GM12865 (cell line): ENCODE measurements at regions not wholly inside any gene's neighbourhood (a gene's known extent, or its start where the extent isn't known, plus 50 kb on each side); places are given as distances from the start of the nearest gene placed in this dataset.

Experiments
- DNase-seq: peaks from one replicate; pipeline ENCODE4 v3.0.0; 2010; ENCODE audit warnings: low read depth
- H3K4me3 ChIP-seq: 2 replicates; pipeline ENCODE4 v1.5.1; 2011; ENCODE audit warnings: mild to moderate bottlenecking, low read depth, low read length, control low read depth
- CTCF ChIP-seq: IDR thresholded peaks from 2 replicates; pipeline ENCODE4 v1.5.1; 2011; ENCODE audit warnings: low read length, control low read depth, low read depth, inconsistent platforms; ENCODE audit not compliant: insufficient read depth; ENCODE audit errors: missing control alignments

GRCh38 chr7:17078298-17078697, 196.5 kb upstream of the AGR3 start:
- no peak overlapping the region for H3K4me3 ChIP-seq
- DNase-seq: no peak
- no peak for TF ChIP-seq CTCF

GRCh38 chr7:17083392-17084165, 201.8 kb upstream of the AGR3 start:
- no peak for DNase-seq
- TF ChIP-seq CTCF: no peak

GRCh38 chr7:17084166-17084475, 202.3 kb upstream of the AGR3 start:
- DNase-seq: no peak
- TF ChIP-seq CTCF: no peak
- no peak overlapping the region for H3K4me3 ChIP-seq

More at GRCh38 chr7:17083392-17084165, 201.8 kb upstream of the AGR3 start:
- no peak overlapping the region for H3K4me3 ChIP-seq

GRCh38 chr7:17085186-17085585, 203.4 kb upstream of the AGR3 start:
- no peak overlapping the region for H3K4me3 ChIP-seq
- no peak for TF ChIP-seq CTCF
- no peak for DNase-seq

GRCh38 chr7:17086403-17086802, 204.6 kb upstream of the AGR3 start:
- no peak for DNase-seq
- no peak for TF ChIP-seq CTCF
- no peak overlapping the region for H3K4me3 ChIP-seq

- DNase-seq: no peak
- H3K4me3 ChIP-seq: no peak overlapping the region
- TF ChIP-seq CTCF: no peak
Observed at GRCh38 chr7:17090751-17091150, 207.7 kb upstream of the AHR start.

GRCh38 chr7:17093461-17093860, 205.0 kb upstream of the AHR start:
- no peak for TF ChIP-seq CTCF
- DNase-seq: no peak
- H3K4me3 ChIP-seq: no peak overlapping the region
